Middle frontal gyrus (tissue), 1 donor: ENCODE measurements at regions not wholly inside any gene's neighbourhood (a gene's known extent, or its start where the extent isn't known, plus 50 kb on each side); places are given as distances from the start of the nearest gene placed in this dataset.
"Not testable (repeated sequence)": the region's sequence is repeated elsewhere in the genome, so short reads cannot be mapped to it uniquely, and the experiment has no call there.

ENCODE experiments used
- DNase-seq: peaks from one replicate; pipeline ENCODE4 v3.0.0-alpha.2; 2015; ENCODE audit warnings: low spot score; ENCODE audit errors: extremely low spot score

GRCh38 chr7:34389332-34390078 lies 268.5 kb upstream of the NPSR1 start:
- DNase-seq, result no peak

- no peak for DNase-seq
These were observed 267.9 kb upstream of the NPSR1 start for GRCh38 chr7:34390103-34390502.

GRCh38 chr7:34392972-34393371 lies 265.0 kb upstream of the NPSR1 start:
- DNase-seq, result no peak

GRCh38 chr7:34396437-34397064 lies 261.5 kb upstream of the NPSR1 start:
- DNase-seq, result no peak

GRCh38 chr7:34401776-34402175 lies 256.2 kb upstream of the NPSR1 start:
- no peak for DNase-seq

GRCh38 chr7:34406848-34407530 lies 251.0 kb upstream of the NPSR1 start:
- DNase-seq, result no peak

GRCh38 chr7:34407586-34407985 lies 250.4 kb upstream of the NPSR1 start:
- DNase-seq, result no peak

GRCh38 chr7:34417781-34418180 lies 240.2 kb upstream of the NPSR1 start:
- no peak for DNase-seq

GRCh38 chr7:34421526-34421925 lies 236.5 kb upstream of the NPSR1 start:
- no peak for DNase-seq

- DNase-seq, result no peak
These were observed 232.8 kb upstream of the NPSR1 start for GRCh38 chr7:34425194-34425593.

GRCh38 chr7:34425631-34426384 lies 232.2 kb upstream of the NPSR1 start:
- DNase-seq, result no peak

- no peak for DNase-seq
These were observed 227.6 kb upstream of the NPSR1 start for GRCh38 chr7:34430456-34430855.

GRCh38 chr7:34438436-34438835 lies 219.6 kb upstream of the NPSR1 start:
- DNase-seq, result no peak

- no peak for DNase-seq
These were observed 212.4 kb upstream of the NPSR1 start for GRCh38 chr7:34445653-34446052.

- DNase-seq, result not testable (repeated sequence)
These were observed 209.5 kb upstream of the NPSR1 start for GRCh38 chr7:34448531-34448930.

GRCh38 chr7:34449765-34450164 lies 208.3 kb upstream of the NPSR1 start:
- DNase-seq, result no peak

- no peak for DNase-seq
These were observed 206.8 kb upstream of the NPSR1 start for GRCh38 chr7:34451183-34451582.

- no peak for DNase-seq
These were observed 206.1 kb upstream of the NPSR1 start for GRCh38 chr7:34451923-34452322.

- DNase-seq, result no peak
These were observed 205.7 kb upstream of the NPSR1 start for GRCh38 chr7:34452363-34452762.

- no peak for DNase-seq
These were observed 204.9 kb upstream of the NPSR1 start for GRCh38 chr7:34453150-34453549.

GRCh38 chr7:34454381-34454780 lies 203.6 kb upstream of the NPSR1 start:
- no peak for DNase-seq

- no peak for DNase-seq
These were observed 200.7 kb upstream of the NPSR1 start for GRCh38 chr7:34457329-34457728.
